ENCODE measurements at regions not wholly inside any gene's neighbourhood (a gene's known extent, or its start where the extent isn't known, plus 50 kb on each side); places are given as distances from the start of the nearest gene placed in this dataset.

DNA sequence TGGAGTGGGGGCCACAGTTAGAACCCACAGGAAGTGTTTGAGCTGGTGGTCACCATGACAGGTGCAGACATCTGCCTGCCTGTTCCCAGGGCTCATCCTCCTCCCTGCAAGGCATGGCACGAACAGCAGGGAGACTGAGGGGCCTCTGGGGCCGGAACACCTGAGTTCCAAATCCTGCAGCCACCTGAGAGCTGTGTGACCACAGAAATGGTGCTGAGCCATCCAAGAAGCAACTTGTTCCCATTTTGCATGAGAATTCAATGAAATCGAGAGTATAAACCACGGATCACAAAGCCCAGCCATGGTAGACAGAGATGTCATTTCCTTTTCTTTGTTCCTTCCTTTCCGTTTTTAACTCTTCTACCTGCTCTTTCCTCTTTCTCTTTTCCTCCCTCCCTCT is 268.6 kb downstream of the FOXA2 start:
- H3K4me3 ChIP-seq: no peak overlapping the region
- no peak for DNase-seq (ENCODE audit: low spot score in 2 of 2)
- H3K4me1 ChIP-seq: no peaks in the 10 kb centered on the region
- H3K27ac ChIP-seq: no peak overlapping the region
- intact Hi-C loops (cut with DNase I; ENCODE audit: low total_unique reads): no loop called here
- TF ChIP-seq CTCF (IDR thresholded peaks at IDR 0.05) (no peak), POLR2A (IDR thresholded peaks at IDR 0.05) (no peak), POLR2AphosphoS5 (IDR thresholded peaks at IDR 0.05) (no peak)
- H3K36me3 ChIP-seq: no peaks in the 10 kb centered on the region
- H3K27me3 ChIP-seq: peaks cover 0 to 8% of the 10 kb centered on the region in 2 donors
- H3K9me3 ChIP-seq: no peaks in the 10 kb centered on the region

DNA sequence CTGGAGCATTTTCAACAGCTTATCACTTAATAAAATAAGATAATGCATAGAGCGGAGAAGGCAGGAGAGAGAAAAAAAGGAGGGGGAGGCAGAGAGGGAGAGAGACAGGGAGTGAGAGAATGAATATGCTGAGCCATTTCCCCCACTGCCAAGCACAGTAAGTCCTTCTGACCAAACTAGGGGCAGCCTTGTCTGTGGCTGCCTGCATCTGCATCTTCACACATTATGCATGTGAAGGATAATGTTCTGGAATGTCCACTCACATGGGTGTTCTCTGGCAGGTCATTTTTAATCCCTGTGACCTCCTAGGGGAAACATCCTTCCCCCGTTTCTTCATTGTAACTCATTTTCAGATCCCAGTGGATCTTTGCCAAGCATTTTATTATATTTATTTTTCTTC is 269.3 kb downstream of the FOXA2 start:
- TF ChIP-seq POLR2AphosphoS5 (IDR thresholded peaks at IDR 0.05): no peak
- TF ChIP-seq CTCF (IDR thresholded peaks at IDR 0.05): no peak
- no peak for TF ChIP-seq POLR2A (IDR thresholded peaks at IDR 0.05)
- Histone ChIP-seq H3K27me3 (peaks cover 0 to 8% of the 10 kb centered on the region in 2 donors), H3K27ac (no peak overlapping the region), H3K9me3 (no peaks in the 10 kb centered on the region), H3K36me3 (no peaks in the 10 kb centered on the region), H3K4me1 (no peaks in the 10 kb centered on the region), H3K4me3 (no peak overlapping the region)
- intact Hi-C loops (cut with DNase I; ENCODE audit: low total_unique reads): no loop called here
- DNase-seq (ENCODE audit: low spot score in 2 of 2): no peak

DNA sequence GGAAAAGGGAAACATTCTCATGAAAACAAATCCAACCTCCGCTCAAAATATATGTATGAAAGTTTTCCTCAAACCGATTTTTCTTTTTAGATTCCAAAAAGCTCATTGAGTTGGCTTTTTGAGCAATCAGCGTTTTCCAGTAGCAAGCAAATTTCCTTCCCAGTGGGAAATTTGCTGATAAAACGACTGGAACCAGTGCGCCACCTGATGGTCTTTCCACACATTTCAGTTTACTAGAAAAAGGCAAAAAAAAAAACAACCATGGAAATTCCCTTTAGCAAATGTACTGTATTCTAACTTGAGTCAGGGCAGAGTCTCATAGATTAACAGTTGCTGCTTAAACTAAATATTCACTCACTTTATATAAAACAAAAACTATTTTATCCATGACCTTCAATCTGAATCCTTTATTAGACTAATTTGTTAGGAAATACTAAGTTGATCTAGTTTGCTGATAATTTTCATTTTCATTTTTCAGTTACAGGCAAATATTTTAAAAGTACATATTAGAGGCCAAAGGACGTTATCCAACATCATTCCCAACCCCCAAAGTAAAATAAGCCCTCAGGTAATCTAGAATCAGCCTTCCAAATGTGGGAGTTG is 271.5 kb downstream of the FOXA2 start:
- Histone ChIP-seq H3K27me3 (no peaks in the 10 kb centered on the region), H3K27ac (no peak overlapping the region), H3K9me3 (no peaks in the 10 kb centered on the region), H3K4me3 (no peak overlapping the region), H3K36me3 (no peaks in the 10 kb centered on the region), H3K4me1 (no peaks in the 10 kb centered on the region)
- no peak for DNase-seq (ENCODE audit: low spot score in 2 of 2)
- peak in 2 of 3 donors; percentile 29 to 33 for TF ChIP-seq CTCF (IDR thresholded peaks at IDR 0.05)
- TF ChIP-seq POLR2AphosphoS5 (IDR thresholded peaks at IDR 0.05): no peak
- TF ChIP-seq POLR2A (IDR thresholded peaks at IDR 0.05): no peak
- intact Hi-C loops (cut with DNase I; ENCODE audit: low total_unique reads): no loop called here

GRCh38 chr20:22308934-22309333 is 275.4 kb downstream of the FOXA2 start:
- DNase-seq (ENCODE audit: low spot score in 2 of 2): no peak
- no peaks in the 10 kb centered on the region for H3K9me3 ChIP-seq
- H3K36me3 ChIP-seq: no peaks in the 10 kb centered on the region
- H3K4me1 ChIP-seq: no peaks in the 10 kb centered on the region
- no peak overlapping the region for H3K4me3 ChIP-seq
- H3K27ac ChIP-seq: no peak overlapping the region
- intact Hi-C loops (cut with DNase I; ENCODE audit: low total_unique reads): no loop called here
- no peak for TF ChIP-seq CTCF (IDR thresholded peaks at IDR 0.05)
- TF ChIP-seq POLR2AphosphoS5 (IDR thresholded peaks at IDR 0.05): no peak
- H3K27me3 ChIP-seq: no peaks in the 10 kb centered on the region

DNA sequence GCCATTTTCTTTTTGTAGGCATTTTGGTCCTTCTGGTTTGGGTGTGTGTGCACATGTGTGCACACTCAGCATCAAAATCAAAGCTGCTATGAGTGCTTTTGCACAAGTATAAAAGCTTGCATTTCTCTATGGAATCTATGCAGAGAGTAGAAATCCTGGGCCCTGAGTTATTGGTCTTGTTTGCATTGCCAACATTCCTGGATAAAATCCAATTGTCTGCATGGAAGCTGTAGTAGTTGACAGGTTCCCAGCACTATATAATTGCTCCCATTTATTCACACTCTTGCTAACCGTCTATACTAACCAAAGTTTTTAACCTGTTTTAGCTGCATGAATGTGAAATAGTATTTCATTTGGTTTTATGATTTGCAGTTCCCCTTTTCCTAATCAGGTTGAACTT is 277.0 kb downstream of the FOXA2 start:
- Histone ChIP-seq H3K36me3 (no peaks in the 10 kb centered on the region), H3K4me1 (no peaks in the 10 kb centered on the region), H3K9me3 (no peaks in the 10 kb centered on the region), H3K27me3 (no peaks in the 10 kb centered on the region), H3K4me3 (no peak overlapping the region), H3K27ac (no peak overlapping the region)
- TF ChIP-seq POLR2AphosphoS5 (IDR thresholded peaks at IDR 0.05): no peak
- TF ChIP-seq POLR2A (IDR thresholded peaks at IDR 0.05): no peak
- no peak for TF ChIP-seq CTCF (IDR thresholded peaks at IDR 0.05)
- intact Hi-C loops (cut with DNase I; ENCODE audit: low total_unique reads): no loop called here
- DNase-seq (ENCODE audit: low spot score in 2 of 2): no peak

All from breast epithelium (tissue), 4 donors.